CD4-positive, alpha-beta T cell (primary cell): ENCODE measurements at regions not wholly inside any gene's neighbourhood (a gene's known extent, or its start where the extent isn't known, plus 50 kb on each side); places are given as distances from the start of the nearest gene placed in this dataset.

Experiments used
- ATAC-seq: fragments of 200-7000 bp; cut with Tn5 transposase; one replicate; pipeline ENCODE4 v1.10.0; 2022; ENCODE audit warnings: mild to moderate bottlenecking; ENCODE audit not compliant: poor library complexity
- CTCF ChIA-PET: fragments of 350-600 bp; sonication (Branson Sonifier 250); formaldehyde crosslinking; loops from one replicate; lab custom pipeline; 2021; ENCODE audit warnings: antibody characterized with exemption, inconsistent platforms; lab: Charles Lee
- POLR2A ChIA-PET: fragments of 350-600 bp; sonication (Branson Sonifier 250); formaldehyde crosslinking; loops from one replicate; lab custom pipeline; 2021; ENCODE audit warnings: antibody characterized with exemption, inconsistent platforms; lab: Charles Lee
- DNase-seq, 14 experiments: peaks; one replicate each; pipeline ENCODE4 v3.0.0-alpha.2; 2013 to 2020; ENCODE audit warnings: mixed read lengths in 2 of 14
- H3K27ac ChIP-seq, 2 donors: one replicate each; pipeline versions ENCODE4 v1.5.1 to v1.7.0; 2013; ENCODE audit warnings: low read length in 2 of 2, low read depth in 1 of 2, mild to moderate bottlenecking in 1 of 2
- H3K27me3 ChIP-seq, 2 experiments: 1 replicate in 1 of 2; 2 replicates in 1 of 2; pipeline versions ENCODE4 v1.6.1 to v1.7.0; 2013; ENCODE audit warnings: low read length in 2 of 2, control low read depth in 1 of 2, mild to moderate bottlenecking in 1 of 2, moderate library complexity in 1 of 2; ENCODE audit not compliant: insufficient read depth in 2 of 2, control insufficient read depth in 1 of 2
- H3K36me3 ChIP-seq: one replicate; pipeline ENCODE4 v1.6.1; 2013; ENCODE audit warnings: low read length, control low read depth; ENCODE audit not compliant: insufficient read depth
- H3K4me1 ChIP-seq: one replicate; pipeline ENCODE4 v1.6.1; 2013; ENCODE audit warnings: low read length, control low read depth; ENCODE audit not compliant: insufficient read depth
- H3K4me3 ChIP-seq: one replicate; pipeline ENCODE4 v1.5.1; 2013; ENCODE audit warnings: mild to moderate bottlenecking, low read length, moderate library complexity
- H3K9me3 ChIP-seq, 2 experiments: 1 replicate in 1 of 2; 2 replicates in 1 of 2; pipeline versions ENCODE4 v1.6.1 to v1.7.0; 2013; ENCODE audit warnings: low read length in 2 of 2, mild to moderate bottlenecking in 2 of 2, control low read depth in 1 of 2, moderate library complexity in 1 of 2; ENCODE audit not compliant: control insufficient read depth in 1 of 2, insufficient read depth in 1 of 2
- H3K27ac Mint-ChIP-seq: one replicate; pipeline ENCODE4 v1.8.0; 2020; ENCODE audit warnings: mixed read lengths
- H3K27me3 Mint-ChIP-seq: one replicate; pipeline ENCODE4 v1.8.0; 2021; ENCODE audit warnings: mixed read lengths
- H3K36me3 Mint-ChIP-seq: one replicate; pipeline ENCODE4 v1.8.0; 2021; ENCODE audit warnings: low read depth, mixed read lengths
- H3K4me1 Mint-ChIP-seq: one replicate; pipeline ENCODE4 v1.8.0; 2021; ENCODE audit warnings: low read depth, mixed read lengths
- H3K4me3 Mint-ChIP-seq: one replicate; pipeline ENCODE4 v1.8.0; 2020; ENCODE audit warnings: mild to moderate bottlenecking, mixed read lengths
- H3K9me3 Mint-ChIP-seq: one replicate; pipeline ENCODE4 v1.8.0; 2020; ENCODE audit warnings: mixed read lengths
- intact Hi-C, 2 experiments: fragments of 100-400 bp; cut with DNase I in 1 of 2; cut with micrococcal nuclease in 1 of 2; formaldehyde crosslinking; loops; one replicate each; pipeline versions ENCODE4 v1.15.1 to v1.9.0; 2023 to 2025; cut with DNase I, micrococcal nuclease
- TF ChIP-seq, protein P1 (sequence below): fragments of 200-600 bp; IDR thresholded peaks from one replicate; pipeline ENCODE4 v1.8.0; 2022; ENCODE audit warnings: antibody characterized with exemption, mild to moderate bottlenecking

DNA sequence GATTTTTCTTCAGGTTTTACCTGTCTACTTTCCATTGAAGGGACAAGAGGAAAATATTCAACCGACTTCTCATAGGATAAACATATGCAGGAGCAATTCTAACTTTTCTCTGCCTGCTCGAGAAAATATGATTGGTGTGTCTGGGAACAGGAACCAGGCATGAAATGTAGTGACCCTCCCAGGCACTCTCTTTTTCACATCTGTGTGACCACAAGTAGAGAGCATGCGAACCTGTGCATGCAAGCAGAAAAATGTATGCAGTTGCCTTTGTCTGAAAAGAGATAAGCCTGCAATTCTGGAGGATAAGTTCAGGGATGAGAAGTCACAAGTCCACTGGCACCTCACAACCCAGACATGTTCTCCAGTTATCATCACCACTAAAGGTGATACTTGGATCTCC lies 583.5 kb upstream of the FAT3 start:
- TF ChIP-seq, protein P1, sequence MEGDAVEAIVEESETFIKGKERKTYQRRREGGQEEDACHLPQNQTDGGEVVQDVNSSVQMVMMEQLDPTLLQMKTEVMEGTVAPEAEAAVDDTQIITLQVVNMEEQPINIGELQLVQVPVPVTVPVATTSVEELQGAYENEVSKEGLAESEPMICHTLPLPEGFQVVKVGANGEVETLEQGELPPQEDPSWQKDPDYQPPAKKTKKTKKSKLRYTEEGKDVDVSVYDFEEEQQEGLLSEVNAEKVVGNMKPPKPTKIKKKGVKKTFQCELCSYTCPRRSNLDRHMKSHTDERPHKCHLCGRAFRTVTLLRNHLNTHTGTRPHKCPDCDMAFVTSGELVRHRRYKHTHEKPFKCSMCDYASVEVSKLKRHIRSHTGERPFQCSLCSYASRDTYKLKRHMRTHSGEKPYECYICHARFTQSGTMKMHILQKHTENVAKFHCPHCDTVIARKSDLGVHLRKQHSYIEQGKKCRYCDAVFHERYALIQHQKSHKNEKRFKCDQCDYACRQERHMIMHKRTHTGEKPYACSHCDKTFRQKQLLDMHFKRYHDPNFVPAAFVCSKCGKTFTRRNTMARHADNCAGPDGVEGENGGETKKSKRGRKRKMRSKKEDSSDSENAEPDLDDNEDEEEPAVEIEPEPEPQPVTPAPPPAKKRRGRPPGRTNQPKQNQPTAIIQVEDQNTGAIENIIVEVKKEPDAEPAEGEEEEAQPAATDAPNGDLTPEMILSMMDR, result no peak
- Histone ChIP-seq H3K27ac (no peak overlapping the region), H3K27me3 (no peaks in the 10 kb centered on the region), H3K4me3 (no peak overlapping the region), H3K9me3 (peaks cover 0 to 9% of the 10 kb centered on the region in 2 experiments), H3K4me1 (no peaks in the 10 kb centered on the region), H3K36me3 (no peaks in the 10 kb centered on the region)
- POLR2A ChIA-PET, result no interaction called here
- H3K4me3 Mint-ChIP-seq, result no peak overlapping the region
- no peaks in the 10 kb centered on the region for H3K27me3 Mint-ChIP-seq
- peaks cover 12% of the 10 kb centered on the region for H3K9me3 Mint-ChIP-seq
- CTCF ChIA-PET, result no interaction called here
- ATAC-seq (no peak), DNase-seq (no peak)
- intact Hi-C loops, result no loop called here
- H3K4me1 Mint-ChIP-seq, result no peaks in the 10 kb centered on the region
- no peaks in the 10 kb centered on the region for H3K36me3 Mint-ChIP-seq
- H3K27ac Mint-ChIP-seq, result no peak overlapping the region

DNA sequence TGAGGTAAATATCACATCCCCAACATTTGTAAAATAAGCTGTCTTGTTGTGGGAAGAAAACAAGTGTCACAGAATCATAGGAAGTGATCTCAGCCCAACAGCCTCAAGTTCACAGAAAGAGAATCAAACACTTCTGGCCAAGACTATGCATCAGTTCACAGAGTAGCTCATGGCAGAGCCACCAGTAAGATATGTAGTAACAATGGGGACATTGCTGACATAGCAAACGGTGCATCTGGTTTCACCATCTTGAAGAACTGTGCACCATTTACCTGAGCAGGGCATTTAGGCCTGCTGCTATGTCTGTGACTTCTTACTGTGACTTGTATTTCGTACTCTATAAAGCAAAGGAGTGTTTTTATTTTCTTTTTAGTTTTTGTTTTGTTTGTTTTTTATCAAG lies 585.3 kb upstream of the FAT3 start:
- TF ChIP-seq, protein P1, result no peak
- H3K36me3 ChIP-seq, result no peaks in the 10 kb centered on the region
- H3K4me3 Mint-ChIP-seq, result no peak overlapping the region
- no peak overlapping the region for H3K27ac Mint-ChIP-seq
- H3K9me3 Mint-ChIP-seq, result peaks cover 13% of the 10 kb centered on the region
- no peaks in the 10 kb centered on the region for H3K4me1 ChIP-seq
- ChIA-PET CTCF (no interaction called here), POLR2A (no interaction called here)
- intact Hi-C loops, result no loop called here
- H3K27me3 Mint-ChIP-seq, result no peaks in the 10 kb centered on the region
- H3K27me3 ChIP-seq, result no peaks in the 10 kb centered on the region
- DNase-seq (no peak), ATAC-seq (no peak)
- peaks cover 0 to 9% of the 10 kb centered on the region in 2 experiments for H3K9me3 ChIP-seq
- H3K4me3 ChIP-seq, result no peak overlapping the region
- H3K27ac ChIP-seq, result no peak overlapping the region
- H3K4me1 Mint-ChIP-seq, result no peaks in the 10 kb centered on the region
- H3K36me3 Mint-ChIP-seq, result no peaks in the 10 kb centered on the region

DNA sequence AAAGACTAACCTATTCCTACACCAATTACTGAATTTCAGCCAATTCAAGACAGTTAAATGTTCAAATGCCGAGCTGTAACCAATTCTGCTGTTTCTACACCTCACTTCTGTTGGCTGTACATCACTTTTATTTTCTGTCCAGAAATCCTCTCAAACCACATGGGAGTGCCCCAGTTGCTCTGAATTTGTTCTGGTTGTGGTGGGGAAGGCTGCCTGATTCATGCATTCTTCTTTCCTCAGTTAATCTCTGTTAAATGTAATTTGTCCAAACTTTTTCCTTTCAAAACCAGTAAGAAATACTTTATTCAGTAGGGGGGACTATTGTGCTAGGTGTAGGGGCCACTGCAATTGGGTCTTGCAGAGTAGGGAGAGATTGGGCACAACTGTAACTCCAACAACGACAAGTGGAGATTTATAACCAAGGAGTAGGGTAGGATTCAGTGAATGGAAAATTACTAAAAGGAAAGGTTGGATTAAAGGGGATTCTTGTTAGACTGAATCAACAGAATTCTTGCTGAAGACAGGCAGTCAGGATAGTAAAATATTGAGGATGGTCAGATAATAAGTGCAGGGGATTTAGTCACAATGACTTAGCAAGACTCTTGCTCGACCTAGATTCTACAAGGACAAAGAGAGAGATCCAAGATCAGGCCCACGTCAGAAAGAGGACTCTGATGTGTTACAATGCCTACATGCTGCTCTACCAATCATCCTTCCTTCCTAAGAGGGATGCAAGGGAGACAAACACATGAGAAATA lies 593.5 kb upstream of the FAT3 start:
- no peaks in the 10 kb centered on the region for H3K36me3 ChIP-seq
- Mint-ChIP-seq H3K27me3 (no peaks in the 10 kb centered on the region), H3K9me3 (peaks cover 9% of the 10 kb centered on the region), H3K4me1 (no peaks in the 10 kb centered on the region), H3K4me3 (no peak overlapping the region), H3K36me3 (no peaks in the 10 kb centered on the region), H3K27ac (no peak overlapping the region)
- ATAC-seq (no peak), DNase-seq (no peak)
- H3K9me3 ChIP-seq, result no peaks in the 10 kb centered on the region
- no peaks in the 10 kb centered on the region for H3K4me1 ChIP-seq
- H3K4me3 ChIP-seq, result no peak overlapping the region
- ChIA-PET CTCF (no interaction called here), POLR2A (no interaction called here)
- TF ChIP-seq, protein P1, result no peak
- H3K27me3 ChIP-seq, result no peaks in the 10 kb centered on the region
- intact Hi-C loops, result no loop called here
- no peak overlapping the region for H3K27ac ChIP-seq
